ENCODE measurements at regions not wholly inside any gene's neighbourhood (a gene's known extent, or its start where the extent isn't known, plus 50 kb on each side); places are given as distances from the start of the nearest gene placed in this dataset.

DNA sequence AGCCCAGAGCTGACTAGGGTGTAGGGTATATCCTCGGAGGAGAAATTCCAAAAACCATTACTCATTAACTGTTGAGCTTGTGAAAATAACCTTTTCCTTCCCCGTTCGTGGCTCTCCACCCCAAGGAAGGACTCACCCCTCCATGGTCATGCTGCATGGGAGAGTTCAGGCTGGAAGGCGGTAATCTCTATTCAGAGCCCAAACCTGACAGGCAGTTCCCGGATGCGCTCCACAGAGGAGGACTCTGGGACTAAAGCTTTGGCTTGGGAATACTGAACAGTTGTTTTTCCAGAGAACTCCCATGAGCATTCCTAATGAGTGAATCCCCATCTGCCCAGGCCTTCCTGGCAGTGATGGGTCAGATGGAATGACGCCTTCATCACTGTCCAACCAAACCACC lies 125.4 kb downstream of the BCOR start:
- 67 to 75% methylated on average over 7 of the region's 7 CpGs for WGBS, 2 donors
- Histone ChIP-seq H3K36me3 (no peaks in the 10 kb centered on the region), H3K27ac (peak overlapping the region in 4 of 10 donors; percentile 28 to 62 (median 45)), H3K27me3 (peaks cover 0 to 26% (median 0%) of the 10 kb centered on the region in 7 donors), H3K4me1 (peaks cover 0 to 10% (median 0%) of the 10 kb centered on the region in 9 donors), H3K9me3 (peaks cover 0 to 20% (median 0%) of the 10 kb centered on the region in 11 donors), H3K4me3 (no peak overlapping the region)
- intact Hi-C loops (cut with DNase I): loop anchor here in 1 of 10 donors (5.0 kb wide), 1 partner anchor 40 kb away; no protein-coding TSS in a partner anchor
- DNase-seq (peak in 1 of 2 donors; percentile 13), ATAC-seq (peak in 5 of 8 donors; percentile 27 to 52 (median 38))
- TF ChIP-seq CTCF (IDR thresholded peaks at IDR 0.05): no peak

DNA sequence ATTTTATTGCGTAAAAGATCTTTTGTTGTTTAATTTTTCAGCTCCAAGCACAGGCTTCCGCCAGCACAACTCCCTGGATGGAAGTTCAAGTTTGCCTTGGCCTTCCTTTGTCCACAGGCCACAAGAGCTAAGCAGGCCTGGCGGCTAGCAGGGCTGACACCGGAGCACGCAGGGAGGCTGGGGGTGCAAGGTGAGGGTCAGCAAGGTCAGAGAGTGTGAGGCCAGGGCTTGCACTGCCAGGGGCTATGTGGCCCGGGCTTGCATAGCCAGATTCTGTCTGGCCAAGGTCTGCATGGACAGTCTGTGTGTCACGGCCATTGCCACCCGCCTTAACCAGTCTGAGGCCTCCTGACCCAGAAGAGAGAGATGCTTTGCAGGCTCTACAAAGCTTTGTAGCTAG lies 123.9 kb downstream of the BCOR start:
- no peak for TF ChIP-seq CTCF (IDR thresholded peaks at IDR 0.05)
- Histone ChIP-seq H3K9me3 (peaks cover 0 to 20% (median 0%) of the 10 kb centered on the region in 11 donors), H3K4me3 (no peak overlapping the region), H3K36me3 (no peaks in the 10 kb centered on the region), H3K27ac (peak overlapping the region in 4 of 10 donors; percentile 10 to 30 (median 20)), H3K4me1 (peaks cover 0 to 9% (median 0%) of the 10 kb centered on the region in 9 donors), H3K27me3 (peaks cover 0 to 25% (median 0%) of the 10 kb centered on the region in 7 donors)
- ATAC-seq (peak in 4 of 8 donors; percentile 20 to 38 (median 24)), DNase-seq (no peak)
- WGBS, 2 donors: 71 to 81% methylated on average over 6 to 8 of the region's 8 CpGs
- intact Hi-C loops (cut with DNase I): loop anchor here in 1 of 10 donors (5.0 kb wide), 1 partner anchor 38 kb away; no protein-coding TSS in a partner anchor

- no peak for ATAC-seq
- no peak for TF ChIP-seq CTCF (IDR thresholded peaks at IDR 0.05)
- Histone ChIP-seq H3K4me3 (no peak overlapping the region), H3K27ac (peak overlapping the region in 4 of 10 donors; percentile 10 to 30 (median 20)), H3K9me3 (peaks cover 0 to 20% (median 0%) of the 10 kb centered on the region in 11 donors), H3K4me1 (peaks cover 0 to 8% (median 0%) of the 10 kb centered on the region in 9 donors), H3K27me3 (peaks cover 0 to 21% (median 0%) of the 10 kb centered on the region in 7 donors), H3K36me3 (no peaks in the 10 kb centered on the region)
- no peak for DNase-seq
- intact Hi-C loops (cut with DNase I): loop anchor here in 1 of 10 donors (5.0 kb wide), 1 partner anchor 38 kb away; no protein-coding TSS in a partner anchor
- WGBS, 2 donors: 61 to 79% methylated on average over 5 to 6 of the region's 6 CpGs
These were observed 123.5 kb downstream of the BCOR start for GRCh38 chrX:39974270-39974669.

DNA sequence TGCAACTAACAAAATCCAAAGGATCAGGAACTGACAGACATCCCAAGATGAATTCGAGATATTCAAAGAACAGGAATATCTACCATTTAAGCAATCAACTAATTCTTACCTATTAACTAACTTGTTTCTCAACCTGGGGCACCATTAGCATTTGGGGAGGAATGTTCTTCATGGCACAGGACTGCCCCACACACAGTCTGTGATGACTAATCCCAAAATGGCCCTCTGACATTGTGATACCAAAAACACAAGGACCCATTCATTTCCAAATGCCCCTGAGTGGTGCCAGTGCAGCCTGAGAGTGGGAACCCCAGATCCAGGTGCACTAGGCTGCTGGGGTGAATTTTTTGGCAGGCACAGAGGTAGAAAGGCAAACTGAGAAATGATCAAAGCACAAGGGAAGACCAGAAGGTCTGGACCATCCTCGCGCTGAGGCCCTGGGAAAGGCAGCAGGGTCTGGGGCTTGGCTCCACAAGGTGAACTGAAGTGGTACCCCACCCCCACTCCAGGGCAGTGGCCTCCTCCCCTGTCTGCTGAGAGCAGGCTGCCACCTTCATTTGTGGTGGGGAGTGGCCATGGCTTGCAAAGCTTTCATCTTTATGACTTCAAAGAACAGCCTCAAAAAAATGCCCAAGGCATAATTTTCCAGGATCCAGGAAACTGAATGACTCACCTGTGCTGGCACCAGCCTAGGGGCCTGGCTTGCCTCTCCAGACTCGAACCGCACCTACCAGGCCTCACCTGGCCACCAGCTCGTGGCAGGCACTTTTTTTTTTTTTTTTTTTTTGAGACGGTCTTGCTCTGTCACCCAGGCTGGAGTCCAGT lies 122.4 kb downstream of the BCOR start:
- Histone ChIP-seq H3K27ac (no peak overlapping the region), H3K27me3 (peaks cover 0 to 17% (median 0%) of the 10 kb centered on the region in 7 donors), H3K4me1 (peaks cover 0 to 8% (median 0%) of the 10 kb centered on the region in 9 donors), H3K36me3 (no peaks in the 10 kb centered on the region), H3K9me3 (peaks cover 0 to 18% (median 0%) of the 10 kb centered on the region in 11 donors), H3K4me3 (no peak overlapping the region)
- no peak for DNase-seq
- no peak for TF ChIP-seq CTCF (IDR thresholded peaks at IDR 0.05)
- intact Hi-C loops (cut with DNase I): no loop called here
- ATAC-seq: no peak
- 93 to 96% methylated on average over 7 of the region's 7 CpGs for WGBS, 2 donors

Measured in heart right ventricle (tissue), 16 donors.